Hepatocyte (in vitro differentiated cells): ENCODE measurements at regions not wholly inside any gene's neighbourhood (a gene's known extent, or its start where the extent isn't known, plus 50 kb on each side); places are given as distances from the start of the nearest gene placed in this dataset.

Source experiments
- DNase-seq: peaks from one replicate; pipeline ENCODE4 v3.0.0-alpha.2; 2016; ENCODE audit warnings: low spot score
- H2AFZ ChIP-seq: fragments of 200-600 bp; sonication (generic); 2 replicates; pipeline ENCODE4 v1.6.0; 2016; ENCODE audit warnings: antibody characterized with exemption, mild to moderate bottlenecking
- H3K27ac ChIP-seq: fragments of 200-600 bp; sonication (generic); 2 replicates; pipeline ENCODE4 v1.5.1; 2016; ENCODE audit warnings: mild to moderate bottlenecking
- H3K27me3 ChIP-seq: fragments of 200-600 bp; sonication (generic); 2 replicates; pipeline ENCODE4 v1.6.1; 2016
- H3K36me3 ChIP-seq: fragments of 200-600 bp; sonication (generic); replicated peaks from 2 replicates; pipeline ENCODE4 v1.5.1; 2016; ENCODE audit warnings: low read depth; ENCODE audit not compliant: insufficient read depth
- H3K4me1 ChIP-seq: fragments of 200-600 bp; sonication (generic); 2 replicates; pipeline ENCODE4 v1.5.1; 2016; ENCODE audit warnings: mild to moderate bottlenecking, moderate library complexity; ENCODE audit not compliant: insufficient read depth
- H3K4me2 ChIP-seq: fragments of 200-600 bp; sonication (generic); 2 replicates; pipeline ENCODE4 v1.6.0; 2016
- H3K4me3 ChIP-seq: fragments of 200-600 bp; sonication (generic); 2 replicates; pipeline ENCODE4 v1.5.1; 2016; ENCODE audit warnings: mild to moderate bottlenecking
- H3K79me2 ChIP-seq: fragments of 200-600 bp; sonication (generic); 2 replicates; pipeline ENCODE4 v1.6.0; 2017; ENCODE audit warnings: mild to moderate bottlenecking
- H3K9me2 ChIP-seq: fragments of 200-600 bp; sonication (generic); replicated peaks from 2 replicates; pipeline ENCODE4 v1.6.0; 2017; ENCODE audit warnings: mild to moderate bottlenecking; ENCODE audit not compliant: insufficient read depth
- H3K9me3 ChIP-seq: fragments of 200-600 bp; sonication (generic); 2 replicates; pipeline ENCODE4 v1.5.1; 2016; ENCODE audit warnings: low read depth, mild to moderate bottlenecking
- H4K20me1 ChIP-seq: fragments of 200-600 bp; sonication (generic); 2 replicates; pipeline ENCODE4 v1.6.0; 2016; ENCODE audit warnings: mild to moderate bottlenecking; ENCODE audit not compliant: insufficient read depth, poor library complexity, severe bottlenecking
- EZH2 ChIP-seq: fragments of 200-600 bp; sonication (generic); IDR thresholded peaks from 2 replicates; pipeline ENCODE4 v1.6.1; 2016; ENCODE audit warnings: antibody characterized with exemption, mild to moderate bottlenecking, borderline replicate concordance
- EZH2phosphoT487 ChIP-seq: fragments of 200-600 bp; sonication (generic); IDR thresholded peaks from one replicate; pipeline ENCODE4 v1.6.1; 2018; ENCODE audit warnings: antibody characterized with exemption, mild to moderate bottlenecking, low read depth, moderate library complexity; ENCODE audit not compliant: unreplicated experiment, severe bottlenecking
- WGBS: methylation state at CpG from one replicate; pipeline ENCODE4 v1.1.6; 2016; ENCODE audit warnings: low lambda C conversion rate; ENCODE audit errors: missing lambda C conversion rate; 5-methylcytosine and 5-hydroxymethylcytosine counted together
- TF ChIP-seq, protein P1 (sequence below): fragments of 200-600 bp; sonication (generic); IDR thresholded peaks from 2 replicates; pipeline ENCODE4 v1.5.1; 2016; ENCODE audit warnings: antibody characterized with exemption, mild to moderate bottlenecking; ENCODE audit not compliant: poor library complexity

DNA sequence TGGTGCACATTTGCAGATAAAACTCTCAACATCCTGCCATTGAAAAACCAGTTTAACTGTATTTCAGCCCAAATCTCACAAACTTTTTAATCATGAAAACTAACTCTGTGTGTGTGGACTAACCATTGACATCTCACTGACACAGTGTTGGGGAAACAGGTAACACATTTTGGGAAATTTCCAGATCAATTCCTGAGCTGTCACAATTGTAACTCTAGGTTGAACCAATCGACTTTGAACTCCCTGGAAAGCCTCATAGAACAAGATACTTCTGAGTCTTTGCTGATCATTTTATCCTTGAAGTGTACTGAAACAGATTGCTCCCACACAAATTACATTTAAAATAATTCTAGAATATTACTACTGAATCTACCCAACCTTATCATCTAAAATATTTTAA, 667.9 kb upstream of the NR2F2 start:
- Histone ChIP-seq H3K9me3 (no peaks in the 10 kb centered on the region), H3K36me3 (no peaks in the 10 kb centered on the region), H3K9me2 (no peaks in the 10 kb centered on the region), H3K4me2 (no peak overlapping the region), H3K4me1 (peaks cover 2% of the 10 kb centered on the region), H3K4me3 (no peak overlapping the region), H3K27me3 (no peaks in the 10 kb centered on the region), H3K27ac (no peak overlapping the region), H2AFZ (no peak overlapping the region), H4K20me1 (no peaks in the 10 kb centered on the region), H3K79me2 (no peaks in the 10 kb centered on the region)
- no peak for DNase-seq
- WGBS, result 77% methylated on average over 1 of the region's 1 CpG
- TF ChIP-seq EZH2phosphoT487, result no peak
- TF ChIP-seq, protein P1, sequence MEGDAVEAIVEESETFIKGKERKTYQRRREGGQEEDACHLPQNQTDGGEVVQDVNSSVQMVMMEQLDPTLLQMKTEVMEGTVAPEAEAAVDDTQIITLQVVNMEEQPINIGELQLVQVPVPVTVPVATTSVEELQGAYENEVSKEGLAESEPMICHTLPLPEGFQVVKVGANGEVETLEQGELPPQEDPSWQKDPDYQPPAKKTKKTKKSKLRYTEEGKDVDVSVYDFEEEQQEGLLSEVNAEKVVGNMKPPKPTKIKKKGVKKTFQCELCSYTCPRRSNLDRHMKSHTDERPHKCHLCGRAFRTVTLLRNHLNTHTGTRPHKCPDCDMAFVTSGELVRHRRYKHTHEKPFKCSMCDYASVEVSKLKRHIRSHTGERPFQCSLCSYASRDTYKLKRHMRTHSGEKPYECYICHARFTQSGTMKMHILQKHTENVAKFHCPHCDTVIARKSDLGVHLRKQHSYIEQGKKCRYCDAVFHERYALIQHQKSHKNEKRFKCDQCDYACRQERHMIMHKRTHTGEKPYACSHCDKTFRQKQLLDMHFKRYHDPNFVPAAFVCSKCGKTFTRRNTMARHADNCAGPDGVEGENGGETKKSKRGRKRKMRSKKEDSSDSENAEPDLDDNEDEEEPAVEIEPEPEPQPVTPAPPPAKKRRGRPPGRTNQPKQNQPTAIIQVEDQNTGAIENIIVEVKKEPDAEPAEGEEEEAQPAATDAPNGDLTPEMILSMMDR, result no peak
- TF ChIP-seq EZH2, result no peak

DNA sequence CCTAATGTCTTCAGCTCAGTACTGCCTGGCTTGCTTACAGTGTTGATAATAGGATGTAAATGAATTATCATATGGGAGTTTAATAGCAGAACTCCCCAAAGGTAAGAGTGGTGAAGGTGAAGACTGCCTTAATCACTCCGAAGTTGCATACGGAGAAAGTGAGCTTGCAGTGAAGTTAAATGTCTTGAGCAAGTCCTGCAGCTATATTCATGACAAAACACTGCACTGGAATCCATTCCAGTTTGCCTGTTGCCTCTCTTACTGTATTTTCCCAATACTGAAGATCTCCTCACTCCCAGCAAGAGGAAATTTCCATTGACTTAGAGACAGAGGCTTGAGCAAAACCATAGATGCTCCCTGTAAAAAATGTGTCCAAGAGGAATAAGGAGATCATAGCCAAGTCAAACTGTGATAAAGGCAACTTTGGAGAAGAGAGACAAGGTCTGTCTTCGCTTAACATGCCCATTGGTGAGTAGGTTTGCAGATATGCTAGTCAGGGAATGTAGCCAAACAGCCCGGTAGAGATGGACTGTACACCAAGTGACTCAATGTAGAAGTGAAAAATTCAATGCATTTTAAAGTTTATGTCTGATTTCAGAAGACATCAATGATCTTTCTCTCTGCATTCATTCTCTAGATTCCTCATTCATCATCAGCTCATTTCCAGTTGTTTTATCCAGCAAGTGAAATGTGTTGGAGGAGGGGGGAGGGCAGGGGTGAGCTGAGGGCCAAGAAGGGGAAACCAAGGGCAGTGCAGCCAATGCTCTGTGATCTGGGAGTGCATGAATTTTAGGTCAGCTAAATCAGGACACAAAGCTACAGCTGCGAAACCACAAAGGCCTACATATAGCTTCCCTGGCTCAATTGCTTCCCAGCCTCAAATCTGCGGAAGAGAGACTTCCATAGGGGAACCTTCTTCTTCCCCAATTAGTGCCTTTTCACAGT, 667.1 kb upstream of the NR2F2 start:
- no peaks in the 10 kb centered on the region for H3K27me3 ChIP-seq
- no peak overlapping the region for H3K27ac ChIP-seq
- no peaks in the 10 kb centered on the region for H3K36me3 ChIP-seq
- H3K9me2 ChIP-seq, result no peaks in the 10 kb centered on the region
- no peak overlapping the region for H2AFZ ChIP-seq
- DNase-seq, result no peak
- H3K4me2 ChIP-seq, result no peak overlapping the region
- H3K4me1 ChIP-seq, result peaks cover 8% of the 10 kb centered on the region
- H3K79me2 ChIP-seq, result no peaks in the 10 kb centered on the region
- H4K20me1 ChIP-seq, result no peaks in the 10 kb centered on the region
- no peak overlapping the region for H3K4me3 ChIP-seq
- WGBS, result 88% methylated on average over 6 of the region's 6 CpGs
- TF ChIP-seq EZH2phosphoT487, result no peak
- TF ChIP-seq EZH2, result no peak
- TF ChIP-seq, protein P1, result no peak
- no peaks in the 10 kb centered on the region for H3K9me3 ChIP-seq

DNA sequence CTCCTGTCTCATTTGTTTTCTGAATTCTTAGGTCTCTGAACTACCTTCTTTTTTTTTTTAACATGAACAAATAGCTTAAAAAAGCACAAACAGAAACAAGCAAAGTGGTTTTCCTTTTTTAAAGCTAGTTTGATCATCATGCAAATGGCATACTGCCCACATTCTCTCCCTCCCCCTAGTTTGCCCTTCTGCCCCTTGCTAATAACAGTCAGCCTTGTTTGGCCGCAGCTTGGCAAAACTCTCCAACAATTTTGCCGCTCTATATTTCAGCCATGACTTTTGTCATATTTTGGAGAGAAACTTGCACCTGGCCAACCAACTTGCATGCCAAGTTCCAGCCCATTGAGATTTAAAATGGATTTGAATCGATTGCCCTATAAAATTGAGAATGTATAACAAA, 666.0 kb upstream of the NR2F2 start:
- no peak overlapping the region for H3K27ac ChIP-seq
- 65% methylated on average over 3 of the region's 3 CpGs for WGBS
- no peak overlapping the region for H3K4me2 ChIP-seq

More for the DNA sequence above, 666.0 kb upstream of the NR2F2 start:
- Histone ChIP-seq H3K4me1 (peaks cover 8% of the 10 kb centered on the region), H3K4me3 (no peak overlapping the region), H3K27me3 (no peaks in the 10 kb centered on the region), H2AFZ (no peak overlapping the region), H3K9me2 (no peaks in the 10 kb centered on the region), H3K79me2 (no peaks in the 10 kb centered on the region), H3K36me3 (no peaks in the 10 kb centered on the region), H4K20me1 (no peaks in the 10 kb centered on the region), H3K9me3 (no peaks in the 10 kb centered on the region)
- no peak for DNase-seq
- no peak for TF ChIP-seq EZH2phosphoT487
- TF ChIP-seq, protein P1, result no peak
- no peak for TF ChIP-seq EZH2
